Stimulated activated CD4-positive, alpha-beta T cell treated with anti-CD3 and anti-CD28 coated beads, Interleukin-4, amount 100 ng/mL, for 48 hours (primary cell): ENCODE measurements at regions not wholly inside any gene's neighbourhood (a gene's known extent, or its start where the extent isn't known, plus 50 kb on each side); places are given as distances from the start of the nearest gene placed in this dataset.

ENCODE experiments used
- DNase-seq, 2 donors: peaks; one replicate each; pipeline ENCODE4 v3.0.0-alpha.2; 2020; ENCODE audit warnings: low read depth in 2 of 2

GRCh38 chr5:165795073-165795472, 2289.7 kb downstream of the MAT2B start:
- no peak for DNase-seq

GRCh38 chr5:165805756-165806155, 2300.3 kb downstream of the MAT2B start:
- no peak for DNase-seq

GRCh38 chr5:165808335-165808734, 2302.9 kb downstream of the MAT2B start:
- DNase-seq: no peak

GRCh38 chr5:165809914-165810313, 2304.5 kb downstream of the MAT2B start:
- DNase-seq: no peak

GRCh38 chr5:165829504-165829903, 2324.1 kb downstream of the MAT2B start:
- no peak for DNase-seq

GRCh38 chr5:165834891-165835290, 2329.5 kb downstream of the MAT2B start:
- no peak for DNase-seq

GRCh38 chr5:165836046-165836445, 2330.6 kb downstream of the MAT2B start:
- no peak for DNase-seq

GRCh38 chr5:165837286-165837685, 2331.9 kb downstream of the MAT2B start:
- no peak for DNase-seq

- DNase-seq: no peak
Measured at GRCh38 chr5:165844571-165844970, 2339.2 kb downstream of the MAT2B start.

- DNase-seq: no peak
Measured at GRCh38 chr5:165858118-165858517, 2352.7 kb downstream of the MAT2B start.

GRCh38 chr5:165859251-165859650, 2353.8 kb downstream of the MAT2B start:
- no peak for DNase-seq

GRCh38 chr5:165863239-165863638, 2357.8 kb downstream of the MAT2B start:
- no peak for DNase-seq

- no peak for DNase-seq
Measured at GRCh38 chr5:165871291-165871690, 2365.9 kb downstream of the MAT2B start.

GRCh38 chr5:165874851-165875250, 2369.4 kb downstream of the MAT2B start:
- no peak for DNase-seq

GRCh38 chr5:165876538-165876937, 2371.1 kb downstream of the MAT2B start:
- DNase-seq: no peak

- no peak for DNase-seq
Measured at GRCh38 chr5:165877475-165877874, 2372.1 kb downstream of the MAT2B start.

GRCh38 chr5:165881259-165881658, 2375.8 kb downstream of the MAT2B start:
- DNase-seq: no peak

- DNase-seq: no peak
Measured at GRCh38 chr5:165882099-165882498, 2376.7 kb downstream of the MAT2B start.

GRCh38 chr5:165885623-165886350, 2380.4 kb downstream of the MAT2B start:
- DNase-seq: no peak

- DNase-seq: no peak
Measured at GRCh38 chr5:165887147-165887546, 2381.7 kb downstream of the MAT2B start.

- no peak for DNase-seq
Measured at GRCh38 chr5:165892383-165892782, 2387.0 kb downstream of the MAT2B start.

GRCh38 chr5:165894916-165895315, 2389.5 kb downstream of the MAT2B start:
- DNase-seq: no peak

- no peak for DNase-seq
Measured at GRCh38 chr5:165903835-165904234, 2387.6 kb upstream of the WWC1 start.

GRCh38 chr5:165906871-165907270, 2384.6 kb upstream of the WWC1 start:
- no peak for DNase-seq
